Panc1 (cell line): ENCODE measurements at regions not wholly inside any gene's neighbourhood (a gene's known extent, or its start where the extent isn't known, plus 50 kb on each side); places are given as distances from the start of the nearest gene placed in this dataset.

Experiments used
- ATAC-seq: fragments of 200-7000 bp; cut with Tn5 transposase; 2 replicates; pipeline ENCODE4 v1.9.1; 2020; ENCODE audit warnings: mild to moderate bottlenecking, moderate library complexity
- BruUV-seq: library from RNA; stranded (reverse); fragments of 400-500 nt; replicated peaks from 2 replicates; lab custom pipeline; 2021; lab: Mats Ljungman, UMichigan
- CTCF ChIA-PET: fragments of 300-600 bp; sonication (Branson Sonifier 250); formaldehyde crosslinking; loops from one replicate; lab custom pipeline; 2022; ENCODE audit warnings: antibody characterized with exemption; lab: Charles Lee
- POLR2A ChIA-PET: fragments of 300-600 bp; sonication (Branson Sonifier 250); formaldehyde crosslinking; loops from one replicate; lab custom pipeline; 2022; ENCODE audit warnings: antibody characterized with exemption; lab: Charles Lee
- DNase-seq: peaks from one replicate; pipeline ENCODE4 v3.0.0-alpha.2; 2010; ENCODE audit warnings: low read depth, low spot score
- H3K27ac ChIP-seq: 2 replicates; pipeline ENCODE4 v1.5.1; 2011; ENCODE audit warnings: mild to moderate bottlenecking, low read length, inconsistent platforms
- H3K27me3 ChIP-seq: fragments of 200-500 bp; sonication (Bioruptor generic); 2 replicates; pipeline ENCODE4 v1.6.0; 2014; ENCODE audit warnings: low read length, inconsistent platforms; ENCODE audit not compliant: control insufficient read depth, insufficient read depth
- H3K36me3 ChIP-seq: fragments of 200-500 bp; sonication (Bioruptor generic); 2 replicates; pipeline ENCODE4 v1.5.1; 2014; ENCODE audit warnings: inconsistent platforms, mild to moderate bottlenecking, low read length, moderate library complexity; ENCODE audit not compliant: control insufficient read depth, insufficient read depth
- H3K4me1 ChIP-seq: 2 replicates; pipeline ENCODE4 v1.5.1; 2011; ENCODE audit warnings: inconsistent platforms, mild to moderate bottlenecking, low read length, moderate library complexity; ENCODE audit not compliant: control insufficient read depth, insufficient read depth
- H3K4me3 ChIP-seq, 2 experiments: 2 replicates each; pipeline ENCODE4 v1.5.1; 2011 to 2012; ENCODE audit warnings: low read depth in 2 of 2, low read length in 2 of 2, mild to moderate bottlenecking in 2 of 2, inconsistent platforms in 1 of 2, moderate library complexity in 1 of 2
- H3K9me3 ChIP-seq: fragments of 200-500 bp; sonication (Bioruptor generic); 2 replicates; pipeline ENCODE4 v1.5.1; 2014; ENCODE audit warnings: low read depth, mild to moderate bottlenecking, inconsistent platforms, low read length, moderate library complexity; ENCODE audit not compliant: control insufficient read depth, insufficient read depth
- POLR2AphosphoS5 ChIP-seq: IDR thresholded peaks from 2 replicates; pipeline ENCODE4 v1.6.1; 2012; ENCODE audit warnings: mild to moderate bottlenecking, low read depth, low read length, moderate library complexity
- SIN3A ChIP-seq: IDR thresholded peaks from 2 replicates; pipeline ENCODE4 v1.6.1; 2012; ENCODE audit warnings: low read depth, mild to moderate bottlenecking, low read length, moderate library complexity, borderline replicate concordance; ENCODE audit not compliant: insufficient read depth
- TCF7L2 ChIP-seq: IDR thresholded peaks from 2 replicates; pipeline ENCODE4 v1.6.1; 2011; ENCODE audit warnings: mild to moderate bottlenecking, low read depth, low read length, inconsistent platforms
- in situ Hi-C: cut with HindIII; loops from 2 replicates; pipeline ENCODE4 v1.10.0; 2016; ENCODE audit warnings: low sequenced_read_pairs, low pct_unique_long_range_greater_than_20kb
- intact Hi-C: fragments of 100-400 bp; cut with micrococcal nuclease; formaldehyde crosslinking; loops from one replicate; pipeline ENCODE4 v1.10.0; 2022; ENCODE audit not compliant: unreplicated experiment
- TF ChIP-seq, protein P1 (sequence below), 2 experiments: IDR thresholded peaks; 2 replicates each; pipeline ENCODE4 v1.6.1; 2011 to 2012; ENCODE audit warnings: low read depth in 2 of 2, control low read depth in 1 of 2, low read length in 1 of 2, mild to moderate bottlenecking in 1 of 2, moderate library complexity in 1 of 2; ENCODE audit not compliant: insufficient read depth in 1 of 2
- TF ChIP-seq, protein P2 (sequence below): fragments of 450-650 bp; IDR thresholded peaks from 2 replicates; pipeline ENCODE4 v1.5.1; 2017; ENCODE audit warnings: mild to moderate bottlenecking

DNA sequence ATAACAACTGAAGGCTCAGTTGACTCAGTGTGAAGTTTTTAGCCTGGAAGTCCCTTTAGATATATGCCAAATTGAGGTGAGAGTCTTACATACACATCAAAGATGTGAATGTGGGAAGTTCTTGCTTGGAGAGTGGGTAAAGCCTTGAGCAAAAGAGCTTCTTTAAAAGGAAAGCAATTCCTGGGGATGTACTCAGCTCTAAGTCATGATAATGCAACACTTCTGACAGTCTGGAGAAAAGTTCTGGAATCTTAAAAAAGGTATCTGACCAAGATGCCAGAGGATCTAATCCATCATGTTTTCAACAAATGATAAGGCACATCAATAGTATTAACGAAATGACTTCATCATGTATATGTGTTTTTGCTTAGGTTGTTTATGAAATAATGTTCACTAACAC, 351.2 kb downstream of the CDH19 start:
- Histone ChIP-seq H3K27me3 (no peaks in the 10 kb centered on the region), H3K4me1 (no peaks in the 10 kb centered on the region), H3K27ac (no peak overlapping the region), H3K9me3 (no peaks in the 10 kb centered on the region), H3K4me3 (no peak overlapping the region), H3K36me3 (no peaks in the 10 kb centered on the region)
- DNase-seq: no peak
- in situ Hi-C loops (no loop called here), intact Hi-C loops (no loop called here)
- POLR2A ChIA-PET: no interaction called here
- CTCF ChIA-PET: no interaction called here
- no TSS peak for BruUV-seq
- no peak for ATAC-seq
- TF ChIP-seq TCF7L2 (no peak), POLR2AphosphoS5 (no peak), SIN3A (no peak)
- TF ChIP-seq, protein P1, sequence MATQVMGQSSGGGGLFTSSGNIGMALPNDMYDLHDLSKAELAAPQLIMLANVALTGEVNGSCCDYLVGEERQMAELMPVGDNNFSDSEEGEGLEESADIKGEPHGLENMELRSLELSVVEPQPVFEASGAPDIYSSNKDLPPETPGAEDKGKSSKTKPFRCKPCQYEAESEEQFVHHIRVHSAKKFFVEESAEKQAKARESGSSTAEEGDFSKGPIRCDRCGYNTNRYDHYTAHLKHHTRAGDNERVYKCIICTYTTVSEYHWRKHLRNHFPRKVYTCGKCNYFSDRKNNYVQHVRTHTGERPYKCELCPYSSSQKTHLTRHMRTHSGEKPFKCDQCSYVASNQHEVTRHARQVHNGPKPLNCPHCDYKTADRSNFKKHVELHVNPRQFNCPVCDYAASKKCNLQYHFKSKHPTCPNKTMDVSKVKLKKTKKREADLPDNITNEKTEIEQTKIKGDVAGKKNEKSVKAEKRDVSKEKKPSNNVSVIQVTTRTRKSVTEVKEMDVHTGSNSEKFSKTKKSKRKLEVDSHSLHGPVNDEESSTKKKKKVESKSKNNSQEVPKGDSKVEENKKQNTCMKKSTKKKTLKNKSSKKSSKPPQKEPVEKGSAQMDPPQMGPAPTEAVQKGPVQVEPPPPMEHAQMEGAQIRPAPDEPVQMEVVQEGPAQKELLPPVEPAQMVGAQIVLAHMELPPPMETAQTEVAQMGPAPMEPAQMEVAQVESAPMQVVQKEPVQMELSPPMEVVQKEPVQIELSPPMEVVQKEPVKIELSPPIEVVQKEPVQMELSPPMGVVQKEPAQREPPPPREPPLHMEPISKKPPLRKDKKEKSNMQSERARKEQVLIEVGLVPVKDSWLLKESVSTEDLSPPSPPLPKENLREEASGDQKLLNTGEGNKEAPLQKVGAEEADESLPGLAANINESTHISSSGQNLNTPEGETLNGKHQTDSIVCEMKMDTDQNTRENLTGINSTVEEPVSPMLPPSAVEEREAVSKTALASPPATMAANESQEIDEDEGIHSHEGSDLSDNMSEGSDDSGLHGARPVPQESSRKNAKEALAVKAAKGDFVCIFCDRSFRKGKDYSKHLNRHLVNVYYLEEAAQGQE (IDR thresholded peaks at IDR 0.05; ENCODE audit: insufficient read depth in 1 of 2, low read depth in 2 of 2, low read length in 1 of 2): no peak
- TF ChIP-seq, protein P2, sequence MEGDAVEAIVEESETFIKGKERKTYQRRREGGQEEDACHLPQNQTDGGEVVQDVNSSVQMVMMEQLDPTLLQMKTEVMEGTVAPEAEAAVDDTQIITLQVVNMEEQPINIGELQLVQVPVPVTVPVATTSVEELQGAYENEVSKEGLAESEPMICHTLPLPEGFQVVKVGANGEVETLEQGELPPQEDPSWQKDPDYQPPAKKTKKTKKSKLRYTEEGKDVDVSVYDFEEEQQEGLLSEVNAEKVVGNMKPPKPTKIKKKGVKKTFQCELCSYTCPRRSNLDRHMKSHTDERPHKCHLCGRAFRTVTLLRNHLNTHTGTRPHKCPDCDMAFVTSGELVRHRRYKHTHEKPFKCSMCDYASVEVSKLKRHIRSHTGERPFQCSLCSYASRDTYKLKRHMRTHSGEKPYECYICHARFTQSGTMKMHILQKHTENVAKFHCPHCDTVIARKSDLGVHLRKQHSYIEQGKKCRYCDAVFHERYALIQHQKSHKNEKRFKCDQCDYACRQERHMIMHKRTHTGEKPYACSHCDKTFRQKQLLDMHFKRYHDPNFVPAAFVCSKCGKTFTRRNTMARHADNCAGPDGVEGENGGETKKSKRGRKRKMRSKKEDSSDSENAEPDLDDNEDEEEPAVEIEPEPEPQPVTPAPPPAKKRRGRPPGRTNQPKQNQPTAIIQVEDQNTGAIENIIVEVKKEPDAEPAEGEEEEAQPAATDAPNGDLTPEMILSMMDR: no peak

DNA sequence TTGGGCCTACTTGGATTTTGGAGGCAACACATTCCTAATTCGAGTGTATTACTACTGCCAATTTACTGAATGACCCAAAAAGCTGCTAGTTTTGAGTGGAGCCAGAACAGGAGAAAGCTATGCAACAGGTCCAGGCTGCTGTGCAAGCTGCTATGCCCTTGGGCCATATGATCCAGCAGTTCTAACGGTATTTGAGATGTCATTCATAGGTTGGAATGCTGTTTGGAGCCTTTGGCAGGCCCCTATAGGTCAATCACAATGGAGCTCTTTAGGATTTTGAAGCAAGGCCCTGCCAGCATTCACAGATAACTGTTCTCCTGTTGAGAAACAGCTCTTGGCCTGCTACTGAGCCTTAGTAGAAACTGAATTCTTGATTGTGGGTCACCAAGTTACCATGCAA, 368.7 kb downstream of the CDH19 start:
- no TSS peak for BruUV-seq
- CTCF ChIA-PET: no interaction called here
- Histone ChIP-seq H3K4me1 (no peaks in the 10 kb centered on the region), H3K36me3 (no peaks in the 10 kb centered on the region), H3K27me3 (no peaks in the 10 kb centered on the region), H3K4me3 (no peak overlapping the region), H3K27ac (no peak overlapping the region), H3K9me3 (no peaks in the 10 kb centered on the region)
- in situ Hi-C loops (no loop called here), intact Hi-C loops (no loop called here)
- no peak for TF ChIP-seq TCF7L2
- TF ChIP-seq, protein P1 (IDR thresholded peaks at IDR 0.05; ENCODE audit: insufficient read depth in 1 of 2, low read depth in 2 of 2, low read length in 1 of 2): no peak
- TF ChIP-seq POLR2AphosphoS5: no peak
- TF ChIP-seq SIN3A: no peak
- TF ChIP-seq, protein P2: no peak
- DNase-seq (no peak), ATAC-seq (no peak)
- POLR2A ChIA-PET: no interaction called here
